Spinal cord (tissue), 9 donors: ENCODE measurements at regions not wholly inside any gene's neighbourhood (a gene's known extent, or its start where the extent isn't known, plus 50 kb on each side); places are given as distances from the start of the nearest gene placed in this dataset.

Source experiments
- DNase-seq, 6 donors: peaks; one replicate each; pipeline versions ENCODE4 v3.0.0 to v3.0.0-alpha.2; 2013 to 2015; ENCODE audit warnings: low spot score in 6 of 6, low read depth in 4 of 6
- H3K27ac ChIP-seq: one replicate; pipeline ENCODE4 v1.5.1; 2013; ENCODE audit warnings: low read depth, low read length, control low read depth
- H3K27me3 ChIP-seq: one replicate; pipeline ENCODE4 v1.6.1; 2013; ENCODE audit warnings: low read length; ENCODE audit not compliant: control insufficient read depth, insufficient read depth
- H3K36me3 ChIP-seq: one replicate; pipeline ENCODE4 v1.6.1; 2013; ENCODE audit warnings: low read length; ENCODE audit not compliant: control insufficient read depth, insufficient read depth
- H3K4me1 ChIP-seq: one replicate; pipeline ENCODE4 v1.6.1; 2013; ENCODE audit warnings: low read length; ENCODE audit not compliant: control insufficient read depth, insufficient read depth
- H3K4me3 ChIP-seq: one replicate; pipeline ENCODE4 v1.5.1; 2013; ENCODE audit warnings: low read depth, low read length, control low read depth
- H3K9me3 ChIP-seq: one replicate; pipeline ENCODE4 v1.6.1; 2013; ENCODE audit warnings: low read length; ENCODE audit not compliant: control insufficient read depth, insufficient read depth
- WGBS: methylation state at CpG from one replicate; pipeline ENCODE4 v1.1.5; 2013; ENCODE audit warnings: missing lambda C conversion rate; ENCODE audit not compliant: insufficient coverage; 5-methylcytosine and 5-hydroxymethylcytosine counted together
- donor health status: healthy.

GRCh38 chr17:53543472-53543871 is 279.3 kb upstream of the KIF2B start:
- no CpG with 5 or more reads among the region's 4 CpGs for WGBS
- H3K4me3 ChIP-seq: no peak overlapping the region
- no peaks in the 10 kb centered on the region for H3K9me3 ChIP-seq
- H3K4me1 ChIP-seq: no peaks in the 10 kb centered on the region
- H3K36me3 ChIP-seq: no peaks in the 10 kb centered on the region
- no peak overlapping the region for H3K27ac ChIP-seq
- peak in 1 of 6 donors; percentile 1 for DNase-seq
- H3K27me3 ChIP-seq: no peaks in the 10 kb centered on the region

GRCh38 chr17:53538129-53538617 is 284.6 kb upstream of the KIF2B start:
- Histone ChIP-seq H3K27me3 (no peaks in the 10 kb centered on the region), H3K27ac (no peak overlapping the region), H3K4me3 (no peak overlapping the region), H3K36me3 (no peaks in the 10 kb centered on the region), H3K9me3 (no peaks in the 10 kb centered on the region), H3K4me1 (no peaks in the 10 kb centered on the region)
- no CpG with 5 or more reads among the region's 2 CpGs for WGBS
- DNase-seq: no peak

- no peak overlapping the region for H3K27ac ChIP-seq
- H3K27me3 ChIP-seq: no peaks in the 10 kb centered on the region
- H3K9me3 ChIP-seq: peaks cover 2% of the 10 kb centered on the region
- no peaks in the 10 kb centered on the region for H3K36me3 ChIP-seq
- DNase-seq: no peak
- H3K4me1 ChIP-seq: no peaks in the 10 kb centered on the region
- no peak overlapping the region for H3K4me3 ChIP-seq
Measured at GRCh38 chr17:53527473-53527872, 295.3 kb upstream of the KIF2B start.

- Histone ChIP-seq H3K27ac (no peak overlapping the region), H3K4me3 (no peak overlapping the region), H3K4me1 (no peaks in the 10 kb centered on the region), H3K9me3 (peaks cover 2% of the 10 kb centered on the region), H3K27me3 (no peaks in the 10 kb centered on the region), H3K36me3 (no peaks in the 10 kb centered on the region)
- DNase-seq: no peak
- WGBS: no CpG with 5 or more reads among the region's 2 CpGs
Measured at GRCh38 chr17:53525590-53525989, 297.1 kb upstream of the KIF2B start.

- Histone ChIP-seq H3K9me3 (peaks cover 2% of the 10 kb centered on the region), H3K36me3 (no peaks in the 10 kb centered on the region), H3K4me3 (no peak overlapping the region), H3K27me3 (no peaks in the 10 kb centered on the region), H3K4me1 (no peaks in the 10 kb centered on the region), H3K27ac (no peak overlapping the region)
- no peak for DNase-seq
- no CpG with 5 or more reads among the region's 3 CpGs for WGBS
Measured at GRCh38 chr17:53516636-53517035, 306.1 kb upstream of the KIF2B start.

- Histone ChIP-seq H3K36me3 (no peaks in the 10 kb centered on the region), H3K4me3 (no peak overlapping the region), H3K27ac (no peak overlapping the region), H3K27me3 (no peaks in the 10 kb centered on the region), H3K4me1 (no peaks in the 10 kb centered on the region), H3K9me3 (no peaks in the 10 kb centered on the region)
- DNase-seq: no peak
- WGBS: no CpG with 5 or more reads among the region's 2 CpGs
Measured at GRCh38 chr17:53499277-53499676, 323.4 kb upstream of the KIF2B start.

GRCh38 chr17:53496356-53496755 is 326.4 kb upstream of the KIF2B start:
- no peak overlapping the region for H3K27ac ChIP-seq
- no peak overlapping the region for H3K4me3 ChIP-seq
- no peaks in the 10 kb centered on the region for H3K9me3 ChIP-seq
- WGBS: no CpG with 5 or more reads among the region's 1 CpG
- H3K27me3 ChIP-seq: no peaks in the 10 kb centered on the region
- no peaks in the 10 kb centered on the region for H3K4me1 ChIP-seq
- no peaks in the 10 kb centered on the region for H3K36me3 ChIP-seq
- no peak for DNase-seq

- H3K4me1 ChIP-seq: no peaks in the 10 kb centered on the region
- no peaks in the 10 kb centered on the region for H3K27me3 ChIP-seq
- no peak overlapping the region for H3K4me3 ChIP-seq
- DNase-seq: no peak
- no peaks in the 10 kb centered on the region for H3K36me3 ChIP-seq
- no peak overlapping the region for H3K27ac ChIP-seq
- WGBS: 67% methylated on average over 1 of the region's 3 CpGs
- H3K9me3 ChIP-seq: no peaks in the 10 kb centered on the region
Measured at GRCh38 chr17:53492532-53492931, 330.2 kb upstream of the KIF2B start.

- no peaks in the 10 kb centered on the region for H3K27me3 ChIP-seq
- H3K4me3 ChIP-seq: no peak overlapping the region
- no peaks in the 10 kb centered on the region for H3K4me1 ChIP-seq
- no peaks in the 10 kb centered on the region for H3K36me3 ChIP-seq
- no peak overlapping the region for H3K27ac ChIP-seq
- no peaks in the 10 kb centered on the region for H3K9me3 ChIP-seq
- no peak for DNase-seq
Measured at GRCh38 chr17:53490447-53490968, 332.2 kb upstream of the KIF2B start.

- H3K4me3 ChIP-seq: no peak overlapping the region
- no peaks in the 10 kb centered on the region for H3K36me3 ChIP-seq
- no peaks in the 10 kb centered on the region for H3K27me3 ChIP-seq
- H3K9me3 ChIP-seq: no peaks in the 10 kb centered on the region
- H3K4me1 ChIP-seq: no peaks in the 10 kb centered on the region
- DNase-seq: no peak
- H3K27ac ChIP-seq: no peak overlapping the region
- WGBS: no CpG with 5 or more reads among the region's 1 CpG
Measured at GRCh38 chr17:53483704-53484103, 339.0 kb upstream of the KIF2B start.
